ENCODE measurements at regions not wholly inside any gene's neighbourhood (a gene's known extent, or its start where the extent isn't known, plus 50 kb on each side); places are given as distances from the start of the nearest gene placed in this dataset.

DNA sequence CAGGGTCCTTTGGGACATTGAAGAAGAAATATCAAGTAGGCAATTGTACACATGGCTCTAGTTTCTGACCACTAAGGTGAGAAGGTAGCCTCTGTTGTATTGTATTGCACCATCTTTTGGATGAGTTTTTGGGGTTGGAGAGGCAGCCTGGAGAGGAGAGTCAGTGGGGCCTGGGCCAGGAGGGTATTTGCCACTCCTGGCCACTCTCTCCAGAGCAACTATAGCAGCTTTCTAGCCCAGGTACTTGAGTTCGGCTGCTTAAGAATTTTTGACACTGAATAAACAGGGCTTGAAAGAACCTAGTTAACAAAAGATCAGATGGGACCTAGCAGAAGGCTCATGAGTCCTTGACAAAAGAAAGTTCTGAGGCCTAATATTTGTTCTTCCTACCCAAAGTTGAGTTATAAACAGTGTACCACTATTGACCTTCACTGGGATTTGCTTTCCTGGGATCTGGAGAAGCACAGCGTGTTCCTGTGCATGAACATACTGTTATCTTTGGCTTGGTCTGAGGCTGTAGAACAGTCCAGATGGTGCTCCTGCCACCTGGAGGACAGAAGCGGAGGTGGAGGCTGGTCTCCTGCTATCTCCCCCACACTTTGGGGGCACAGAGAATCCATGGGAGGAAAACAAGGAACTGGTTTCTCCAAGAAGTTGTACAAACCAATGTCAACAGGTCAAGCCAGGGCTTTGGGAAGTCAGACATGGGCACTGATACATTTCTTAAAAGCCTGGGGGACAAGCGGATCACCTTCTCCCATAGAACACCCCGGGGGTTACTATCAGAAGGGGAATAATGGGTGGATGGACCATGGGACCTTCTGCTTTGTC lies 110.4 kb upstream of the LIFR start:
- Mint-ChIP-seq H3K36me3 (no peaks in the 10 kb centered on the region), H3K4me3 (no peak overlapping the region), H3K27me3 (ENCODE audit: insufficient read depth, low read depth) (peaks cover 2% of the 10 kb centered on the region), H3K9me3 (peaks cover 2% of the 10 kb centered on the region), H3K27ac (no peak overlapping the region), H3K4me1 (no peaks in the 10 kb centered on the region)
- Histone ChIP-seq H3K9ac (no peak overlapping the region), H3K4me1 (no peaks in the 10 kb centered on the region), H3K79me2 (ENCODE audit: low read depth) (no peaks in the 10 kb centered on the region), H3K27ac (no peak overlapping the region), H2AFZ (replicated peaks) (no peak overlapping the region), H3K4me3 (no peak overlapping the region), H3K4me2 (no peak overlapping the region), H3F3A (ENCODE audit: low read depth) (no peaks in the 10 kb centered on the region), H3K36me3 (no peaks in the 10 kb centered on the region), H3K9me3 (ENCODE audit: low read depth) (no peaks in the 10 kb centered on the region), H4K20me1 (ENCODE audit: low read depth) (no peaks in the 10 kb centered on the region), H3K27me3 (no peaks in the 10 kb centered on the region)
- DNase-seq (ENCODE audit: low spot score) = peak; percentile 18
- TF ChIP-seq CTCF (IDR thresholded peaks at IDR 0.05) = peak; percentile 44
- no peak for TF ChIP-seq EZH2 (IDR thresholded peaks at IDR 0.05)

DNA sequence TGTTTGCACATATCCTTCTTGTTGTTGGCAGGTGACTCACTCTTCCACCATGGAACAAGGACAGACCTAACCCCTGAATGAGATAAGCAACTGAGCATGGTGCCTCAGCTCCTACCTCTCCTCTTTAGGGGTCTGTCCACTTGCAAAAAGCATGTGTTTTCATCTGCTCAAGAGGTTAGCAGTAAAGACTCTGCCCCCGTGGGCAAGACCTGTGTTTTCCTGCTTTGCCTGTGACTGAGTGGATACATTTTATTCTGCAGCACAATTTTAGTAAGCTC lies 111.0 kb upstream of the LIFR start:
- Histone ChIP-seq H3K27ac (no peak overlapping the region), H3K9me3 (ENCODE audit: low read depth) (no peaks in the 10 kb centered on the region), H3K79me2 (ENCODE audit: low read depth) (no peaks in the 10 kb centered on the region), H3K4me1 (no peaks in the 10 kb centered on the region), H3K36me3 (no peaks in the 10 kb centered on the region), H4K20me1 (ENCODE audit: low read depth) (no peaks in the 10 kb centered on the region), H3K4me3 (no peak overlapping the region), H3F3A (ENCODE audit: low read depth) (no peaks in the 10 kb centered on the region), H3K9ac (no peak overlapping the region), H2AFZ (replicated peaks) (no peak overlapping the region), H3K4me2 (no peak overlapping the region), H3K27me3 (no peaks in the 10 kb centered on the region)
- H3K36me3 Mint-ChIP-seq = no peaks in the 10 kb centered on the region
- H3K27ac Mint-ChIP-seq = no peak overlapping the region
- H3K4me3 Mint-ChIP-seq = no peak overlapping the region
- TF ChIP-seq EZH2 (IDR thresholded peaks at IDR 0.05) = no peak
- TF ChIP-seq CTCF (IDR thresholded peaks at IDR 0.05) = no peak
- no peak for TF ChIP-seq EZH2phosphoT487 (IDR thresholded peaks at IDR 0.05)
- peaks cover 2% of the 10 kb centered on the region for H3K9me3 Mint-ChIP-seq
- peaks cover 2% of the 10 kb centered on the region for H3K27me3 Mint-ChIP-seq (ENCODE audit: insufficient read depth, low read depth)
- H3K4me1 Mint-ChIP-seq = no peaks in the 10 kb centered on the region
- no peak for DNase-seq (ENCODE audit: low spot score)

DNA sequence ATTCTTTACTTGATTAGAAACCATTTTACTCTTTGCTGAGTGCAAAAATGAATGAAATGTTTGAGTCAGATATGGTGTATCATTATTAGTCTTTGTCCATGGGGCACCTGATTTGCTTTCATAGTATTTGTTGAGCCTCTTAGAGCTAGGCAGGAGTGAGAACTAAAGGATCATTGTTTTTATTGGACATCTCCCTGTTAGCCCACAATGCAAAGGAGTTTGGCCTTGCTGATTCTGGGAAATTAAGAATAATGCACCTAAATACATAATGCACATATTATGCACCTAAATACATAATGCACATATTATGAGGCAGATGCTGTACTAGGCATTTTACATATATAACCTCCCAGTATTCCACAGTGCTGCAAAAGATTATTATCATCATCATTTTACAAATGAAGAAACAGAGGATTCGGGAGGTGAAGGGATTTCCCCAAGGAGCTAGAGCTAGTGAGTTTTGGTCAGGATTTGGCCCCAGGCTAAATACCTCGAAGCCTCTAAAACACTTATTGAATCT lies 113.0 kb upstream of the LIFR start:
- Histone ChIP-seq H3K9me3 (ENCODE audit: low read depth) (no peaks in the 10 kb centered on the region), H3K36me3 (no peaks in the 10 kb centered on the region), H4K20me1 (ENCODE audit: low read depth) (no peaks in the 10 kb centered on the region), H3K4me1 (no peaks in the 10 kb centered on the region), H3K27ac (no peak overlapping the region), H3K4me3 (no peak overlapping the region), H3K4me2 (no peak overlapping the region), H2AFZ (replicated peaks) (no peak overlapping the region), H3K27me3 (no peaks in the 10 kb centered on the region), H3F3A (ENCODE audit: low read depth) (no peaks in the 10 kb centered on the region), H3K79me2 (ENCODE audit: low read depth) (no peaks in the 10 kb centered on the region), H3K9ac (no peak overlapping the region)
- Mint-ChIP-seq H3K9me3 (peaks cover 2% of the 10 kb centered on the region), H3K36me3 (no peaks in the 10 kb centered on the region), H3K4me3 (no peak overlapping the region), H3K4me1 (no peaks in the 10 kb centered on the region), H3K27me3 (ENCODE audit: insufficient read depth, low read depth) (peaks cover 2% of the 10 kb centered on the region), H3K27ac (no peak overlapping the region)
- no peak for TF ChIP-seq EZH2 (IDR thresholded peaks at IDR 0.05)
- no peak for TF ChIP-seq CTCF (IDR thresholded peaks at IDR 0.05)
- no peak for TF ChIP-seq EZH2phosphoT487 (IDR thresholded peaks at IDR 0.05)
- DNase-seq (ENCODE audit: low spot score) = no peak

Measured in neural progenitor cell (in vitro differentiated cells).